ENCODE measurements at regions not wholly inside any gene's neighbourhood (a gene's known extent, or its start where the extent isn't known, plus 50 kb on each side); places are given as distances from the start of the nearest gene placed in this dataset.

DNA sequence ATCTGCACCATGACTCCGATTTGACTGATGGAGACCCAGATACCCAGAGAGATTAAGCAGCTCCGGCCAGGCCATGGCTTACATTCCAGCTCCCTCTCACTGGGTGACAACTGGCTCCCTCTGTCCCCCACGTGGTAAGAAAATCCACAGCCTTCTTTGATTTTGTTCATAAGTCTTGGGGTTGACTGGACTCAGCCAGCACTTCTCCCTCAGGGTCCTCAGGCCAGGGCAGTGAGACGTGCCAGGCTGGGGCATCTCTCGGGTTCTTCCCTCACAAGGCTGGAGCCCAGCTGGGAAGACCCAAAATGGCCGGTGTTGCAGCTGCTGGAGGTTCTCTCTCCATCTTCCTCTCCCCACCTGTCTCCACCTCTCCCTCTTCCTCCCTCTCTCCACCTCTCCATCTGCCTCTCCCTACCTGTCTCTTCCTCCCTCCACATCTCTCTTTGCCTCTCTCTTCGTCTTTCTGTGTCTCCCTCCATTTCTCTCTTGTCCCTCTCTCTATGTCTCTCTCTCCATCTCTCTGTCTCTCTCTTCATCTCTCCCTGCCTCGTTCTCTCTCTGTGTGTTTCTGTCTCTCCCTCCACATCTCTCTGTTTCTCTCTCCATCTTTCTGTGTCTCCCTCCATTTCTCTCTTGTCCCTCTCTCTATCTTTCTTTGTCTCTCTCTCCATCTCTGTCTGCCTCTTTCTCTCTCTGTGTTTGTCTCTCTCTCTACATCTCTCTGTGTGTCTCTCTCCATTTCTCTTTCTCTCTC is 105.3 kb downstream of the FOXL1 start:
- DNase-seq, result no peak

DNA sequence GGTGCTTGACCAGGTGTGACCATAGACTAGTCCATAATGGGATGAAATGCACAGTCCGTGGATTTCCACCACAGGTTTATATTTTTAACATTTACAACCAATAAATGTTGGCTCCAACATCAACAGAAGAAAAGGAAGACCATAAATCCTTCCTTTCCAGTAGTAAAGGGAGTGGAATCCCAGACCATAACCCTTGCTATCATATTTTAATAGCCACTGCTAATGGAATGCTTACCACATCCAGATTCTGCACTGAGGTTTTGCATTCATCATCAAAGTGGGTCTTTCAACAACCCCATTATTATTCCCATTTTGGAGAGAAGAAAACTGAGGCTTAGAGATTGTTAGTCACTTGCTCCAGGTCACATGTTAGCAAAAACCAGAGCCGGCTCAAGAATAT is 106.7 kb downstream of the FOXL1 start:
- no peak for DNase-seq

DNA sequence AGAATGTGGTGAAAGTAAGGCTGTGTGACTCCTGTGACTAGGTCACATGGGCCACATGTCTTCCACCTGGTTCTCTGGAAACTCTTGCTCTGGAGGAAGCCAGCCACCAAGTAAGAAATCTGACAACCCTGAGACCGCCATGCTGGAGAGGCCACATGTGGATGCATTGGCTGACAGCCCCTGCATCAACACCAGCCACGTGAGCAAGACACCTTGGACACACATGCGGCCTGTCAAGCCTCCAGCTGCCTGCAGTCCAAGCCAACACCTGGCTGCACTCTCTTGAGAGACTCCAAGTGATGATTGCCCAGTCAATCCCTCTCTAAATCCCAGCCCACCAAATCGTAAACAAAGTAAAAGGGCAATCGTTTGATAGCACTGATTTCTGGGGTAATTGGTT is 112.6 kb downstream of the FOXL1 start:
- no peak for DNase-seq

DNA sequence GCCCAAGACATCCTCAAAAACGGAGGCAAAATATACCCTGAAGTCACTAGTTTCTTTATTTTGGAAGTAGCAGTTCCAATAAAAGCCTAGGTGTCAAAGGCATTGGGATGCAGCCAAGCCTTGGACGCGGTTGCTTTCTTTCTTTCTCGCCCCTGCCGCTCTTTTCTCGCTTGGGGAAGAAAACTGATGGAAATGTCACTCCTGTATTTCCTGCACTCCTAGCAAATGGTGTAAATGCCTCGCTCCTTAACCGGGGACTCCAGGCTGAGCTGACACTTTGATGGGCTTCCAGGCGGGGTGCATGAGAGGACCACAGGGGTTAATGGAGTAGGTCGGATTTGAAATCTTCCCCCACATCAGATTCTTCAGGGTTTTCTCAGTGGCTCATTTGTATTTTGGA is 114.1 kb downstream of the FOXL1 start:
- DNase-seq, result no peak

DNA sequence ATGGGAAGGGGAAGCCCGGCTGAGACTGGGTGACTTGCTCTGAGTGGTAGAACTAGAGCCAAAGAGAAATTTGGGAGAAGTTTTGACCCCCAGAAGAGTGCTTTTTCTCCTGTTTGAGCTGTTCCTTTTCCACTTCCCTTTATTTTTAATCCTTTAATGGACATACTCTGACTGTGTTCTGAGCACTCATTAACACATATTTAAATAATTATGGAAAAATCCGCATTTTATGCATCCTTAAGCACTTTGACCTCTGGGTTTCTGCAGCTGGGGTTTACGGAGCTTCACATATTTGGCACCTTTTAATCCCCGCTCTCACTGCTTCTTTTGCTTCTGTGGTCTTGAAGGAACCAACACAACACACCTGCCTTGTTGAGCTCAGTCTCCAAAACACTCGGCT is 114.7 kb downstream of the FOXL1 start:
- no peak for DNase-seq

DNA sequence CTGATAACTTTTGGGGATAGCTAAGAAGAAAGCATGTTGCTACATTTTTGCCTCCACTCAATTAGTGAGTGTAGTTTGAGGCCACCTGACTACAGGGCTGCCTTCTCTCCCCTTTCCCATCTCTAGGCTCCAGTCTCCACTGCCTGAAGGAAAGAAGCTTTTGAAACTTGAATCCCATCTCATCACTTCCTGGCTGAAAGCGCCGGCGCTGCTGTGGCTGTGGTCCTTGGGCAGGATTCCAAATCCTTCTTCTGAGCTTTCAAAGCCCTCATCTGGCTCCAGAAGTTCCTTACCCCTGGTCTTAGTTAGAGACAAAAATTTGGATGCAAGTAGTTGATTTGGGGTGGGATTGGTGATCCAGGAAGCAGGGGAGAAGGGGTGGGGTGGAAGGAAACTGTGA is 119.4 kb downstream of the FOXL1 start:
- peak; percentile 58 for DNase-seq

DNA sequence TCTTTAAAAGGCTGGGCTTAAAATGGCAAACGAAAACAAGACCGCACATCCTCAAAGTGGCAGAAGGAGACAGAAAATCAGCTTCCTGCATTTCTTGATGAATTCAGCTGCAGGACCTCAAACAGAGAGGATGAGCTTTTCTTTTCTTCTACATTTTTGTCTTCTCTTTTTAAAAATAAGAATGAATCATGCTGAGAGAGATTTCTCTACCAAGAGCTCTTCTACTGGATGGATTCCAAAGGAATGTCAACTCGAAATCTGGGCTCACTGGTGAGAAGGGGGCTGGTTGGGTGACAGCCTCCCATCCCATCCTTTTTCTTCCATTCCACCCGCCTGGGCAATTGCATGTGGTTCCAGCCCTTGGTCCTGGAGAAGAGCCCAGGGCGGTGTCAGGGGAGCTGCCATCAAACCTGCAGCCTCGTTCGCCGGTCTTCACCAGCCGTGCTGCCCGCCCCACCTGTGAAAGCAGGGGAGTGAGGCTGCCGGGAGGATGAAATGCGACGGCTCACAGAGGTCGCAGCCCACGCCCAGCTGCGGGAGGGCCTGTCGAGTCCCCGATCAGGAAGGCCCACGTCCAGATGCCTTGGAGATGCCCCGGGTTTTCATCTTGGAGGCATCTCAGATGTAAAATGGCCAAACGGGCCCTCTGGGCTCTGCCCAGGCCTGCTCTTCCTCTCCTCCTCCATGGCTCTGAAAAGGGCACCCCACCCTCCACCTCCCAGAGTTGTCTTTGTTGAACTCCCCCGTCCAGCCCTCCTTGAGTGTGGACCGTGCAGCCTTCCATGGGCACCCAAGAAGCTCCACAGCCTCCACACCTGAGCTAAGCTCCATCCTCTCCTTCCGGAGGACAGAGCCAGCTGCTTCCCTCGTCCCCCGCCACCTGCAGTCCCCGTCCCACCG is 121.9 kb downstream of the FOXL1 start:
- DNase-seq, result no peak

DNA sequence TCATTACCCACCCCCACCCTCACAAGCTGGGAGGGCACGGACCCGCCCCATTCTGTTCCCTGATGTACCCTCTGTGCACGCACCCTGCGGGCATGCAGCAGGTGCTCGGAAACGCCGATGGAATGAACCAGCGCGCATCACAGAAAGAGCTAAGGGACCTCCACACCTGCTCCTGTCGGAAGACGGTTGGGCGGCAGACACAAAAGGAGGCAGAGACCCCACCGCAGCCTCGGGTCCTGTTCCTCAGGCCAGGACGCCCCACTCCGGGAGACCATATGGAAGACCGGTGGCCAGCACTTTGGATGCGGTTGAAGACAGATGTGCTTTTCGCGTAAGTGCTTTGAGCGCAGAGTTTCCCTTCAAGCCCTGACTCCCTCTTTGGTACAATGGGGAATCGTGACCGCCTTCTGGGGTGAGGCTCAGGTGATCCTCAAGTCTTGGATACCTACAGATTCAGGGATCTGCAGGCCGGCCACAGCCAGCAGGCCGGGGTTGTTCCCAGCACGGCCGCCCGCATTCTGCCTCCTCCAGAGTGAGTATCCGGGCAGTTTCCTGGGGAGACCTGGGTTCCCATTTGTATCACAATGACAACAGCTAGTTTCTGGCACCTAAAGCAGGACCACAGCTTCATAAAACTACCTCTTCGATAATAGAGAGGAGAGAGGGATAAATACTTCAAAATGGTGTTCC is 123.1 kb downstream of the FOXL1 start:
- DNase-seq, result no peak

DNA sequence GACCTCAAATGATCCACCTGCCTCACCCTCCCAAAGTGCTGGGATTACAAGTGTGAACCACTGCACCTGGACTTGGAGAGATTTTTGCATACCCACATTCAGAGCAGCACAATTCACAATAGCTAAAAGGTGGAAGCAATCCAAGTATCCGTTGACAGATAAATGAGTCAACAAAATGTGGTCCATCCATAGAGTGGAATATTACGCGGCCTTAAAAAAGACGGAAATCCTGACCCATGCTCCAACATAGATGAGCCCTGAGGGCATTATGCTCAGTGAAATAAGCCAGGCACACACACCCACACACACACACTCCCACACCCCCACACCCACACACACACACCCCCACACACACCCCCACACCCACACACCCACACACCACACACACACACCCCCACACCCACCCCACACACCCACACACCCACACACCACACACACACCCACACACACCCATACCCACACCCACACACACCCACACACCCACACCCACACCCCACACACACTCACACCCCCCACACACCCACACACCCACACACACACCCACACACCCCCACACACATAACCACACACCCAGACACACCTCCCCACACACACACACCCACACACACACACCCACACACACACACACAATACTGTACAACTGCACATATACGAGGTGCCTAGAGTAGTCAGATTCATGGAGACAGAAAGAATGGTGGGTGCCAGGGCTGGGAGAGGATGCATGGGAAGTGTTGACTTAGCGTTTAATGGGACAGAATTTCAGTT is 124.7 kb downstream of the FOXL1 start:
- no peak for DNase-seq

DNA sequence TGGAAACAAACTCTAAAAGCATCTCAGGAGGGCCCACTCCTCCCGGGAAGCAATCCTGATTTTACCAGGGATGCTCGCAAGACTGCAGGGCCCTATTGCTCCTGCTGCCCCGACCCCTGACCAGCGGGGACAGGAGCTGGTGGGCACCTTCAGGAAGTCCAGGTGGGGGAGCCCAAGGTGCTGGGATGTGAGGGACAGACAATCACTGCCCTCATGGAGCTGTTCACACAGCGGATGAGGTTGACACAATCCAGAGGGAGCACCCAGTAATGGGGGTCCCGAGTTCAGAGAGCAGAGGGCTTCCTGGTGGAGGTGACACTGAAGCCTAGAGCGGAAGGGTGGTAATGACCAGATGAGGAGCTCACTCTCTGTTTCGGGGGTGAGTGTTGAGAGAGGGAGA is 126.2 kb downstream of the FOXL1 start:
- DNase-seq, result no peak

DNA sequence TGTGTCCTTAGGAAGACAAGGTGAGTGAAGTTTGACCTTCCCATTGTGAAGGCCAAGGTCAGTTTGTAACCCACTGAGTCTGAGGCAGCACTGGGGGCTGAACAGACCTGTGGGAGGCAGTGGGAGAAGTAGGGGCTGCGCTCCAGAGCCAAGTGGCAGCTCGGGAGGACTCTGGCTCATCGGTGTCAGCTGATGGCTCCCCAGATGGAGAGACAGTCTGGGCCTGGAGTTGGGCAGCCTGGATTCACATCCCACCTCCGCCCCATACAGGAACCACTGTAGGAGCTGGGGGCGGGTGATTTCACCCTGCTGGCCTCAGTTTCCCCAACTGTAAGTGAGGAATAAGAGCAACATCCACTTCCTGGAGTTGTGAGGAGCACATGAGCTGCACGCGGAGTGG is 128.4 kb downstream of the FOXL1 start:
- DNase-seq, result no peak

DNA sequence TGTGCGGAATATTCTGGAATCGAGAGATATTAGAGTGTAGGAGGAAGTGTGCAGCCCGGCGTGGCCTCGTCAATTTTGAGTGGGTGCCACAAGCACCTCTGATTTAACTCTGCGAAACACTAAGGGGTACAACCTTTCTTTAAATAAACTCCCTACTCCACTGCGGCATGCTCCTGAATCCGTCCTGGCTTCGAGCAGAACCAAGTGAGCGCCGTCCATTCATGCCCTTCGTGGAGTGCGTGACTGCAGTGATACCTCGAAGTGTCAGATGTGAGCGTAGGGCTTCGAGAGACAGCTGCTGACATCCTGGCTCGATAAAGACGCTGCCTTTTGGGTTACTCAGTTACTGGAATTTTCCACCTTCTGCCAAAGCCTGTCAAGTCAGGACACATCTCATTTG is 128.8 kb downstream of the FOXL1 start:
- no peak for DNase-seq

DNA sequence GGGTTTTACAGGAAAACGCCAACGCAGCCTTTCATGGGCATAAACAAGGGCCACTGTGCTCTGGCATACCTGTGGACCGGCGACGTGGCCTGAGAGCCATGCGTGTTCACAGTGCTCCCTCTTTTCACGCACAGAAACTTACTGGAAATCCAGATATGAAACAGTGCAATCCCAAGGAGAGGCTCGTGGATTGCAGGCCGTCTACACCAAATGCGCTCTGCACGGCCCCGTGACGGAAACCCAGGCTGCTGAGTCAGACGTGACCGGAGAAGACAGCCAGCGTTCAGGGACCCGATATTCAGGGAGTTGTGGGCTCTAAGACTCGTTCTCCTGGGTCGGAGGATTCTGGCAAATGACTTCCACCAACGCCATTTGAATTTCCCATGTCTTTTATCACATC is 129.2 kb downstream of the FOXL1 start:
- no peak for DNase-seq

DNA sequence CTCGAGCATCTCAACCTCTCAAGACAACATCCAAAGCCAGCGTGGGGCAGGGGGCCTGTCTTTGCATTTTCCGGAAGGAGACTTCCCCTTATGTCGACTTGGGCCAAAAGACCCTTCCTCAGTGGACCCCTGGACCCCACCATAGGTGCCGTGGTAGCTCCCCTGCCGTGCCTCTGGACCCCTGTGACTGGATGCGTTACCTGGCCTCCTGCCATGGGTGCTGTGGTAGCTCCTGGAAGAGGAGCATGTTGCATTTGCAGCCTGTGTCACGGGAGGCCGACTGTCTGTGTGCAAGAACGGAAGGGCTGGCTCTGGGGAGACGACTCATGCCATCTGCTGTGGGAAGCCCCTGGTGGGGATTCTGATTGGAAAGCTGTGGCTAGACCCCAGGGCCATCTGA is 130.1 kb downstream of the FOXL1 start:
- no peak for DNase-seq

DNA sequence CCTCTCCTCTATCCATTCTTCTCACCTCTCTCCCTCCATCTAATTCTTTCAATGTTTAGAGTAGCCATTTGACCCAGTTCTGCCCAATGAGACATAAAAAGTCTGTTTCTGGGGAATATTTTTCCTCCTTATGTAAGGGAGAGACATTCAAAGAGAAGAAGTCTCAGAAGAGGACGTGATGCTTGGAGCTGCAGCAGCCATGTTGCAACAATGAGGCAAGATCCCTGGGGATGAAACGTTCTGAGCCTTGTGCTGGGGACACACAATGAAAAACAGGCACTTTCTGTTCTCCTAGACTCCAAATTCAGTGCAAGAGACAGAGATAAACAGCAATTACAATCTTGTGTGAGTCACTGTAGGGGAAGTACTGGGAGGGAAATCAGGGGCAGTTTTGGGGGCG is 130.8 kb downstream of the FOXL1 start:
- DNase-seq, result no peak

DNA sequence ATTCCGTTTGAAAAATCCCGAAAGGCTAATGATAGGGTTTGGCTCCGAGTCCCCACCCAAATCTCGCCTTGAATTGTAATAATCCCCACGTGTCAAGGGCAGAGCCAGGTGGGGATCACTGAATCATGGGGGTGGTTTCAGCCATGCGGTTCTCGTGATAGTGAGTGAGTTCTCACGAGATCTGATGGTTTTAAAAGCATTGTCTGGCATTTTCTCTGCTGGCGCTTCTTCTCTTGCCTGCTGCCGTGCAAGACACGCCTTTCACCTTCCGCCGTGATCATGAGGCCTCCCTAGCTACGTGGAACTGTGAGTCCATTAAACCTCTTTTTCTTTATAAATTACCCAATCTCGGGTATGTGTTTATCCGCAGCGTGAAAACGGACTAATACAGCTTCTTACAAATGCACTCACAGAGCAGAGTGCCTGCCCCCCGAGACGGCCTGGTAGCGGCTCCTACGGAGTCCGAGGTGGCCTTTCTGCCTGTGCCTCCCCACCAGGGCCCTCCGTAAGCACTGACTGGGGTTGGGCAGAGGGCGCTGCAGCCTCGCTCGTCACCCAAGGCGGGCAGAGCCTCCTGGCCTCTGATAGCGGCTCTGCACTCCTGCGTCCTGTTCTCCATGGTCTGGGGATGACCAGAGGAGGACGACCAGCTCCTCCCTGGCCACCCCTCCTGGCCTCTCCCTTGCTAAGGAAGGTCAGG is 131.7 kb downstream of the FOXL1 start:
- DNase-seq, result no peak

DNA sequence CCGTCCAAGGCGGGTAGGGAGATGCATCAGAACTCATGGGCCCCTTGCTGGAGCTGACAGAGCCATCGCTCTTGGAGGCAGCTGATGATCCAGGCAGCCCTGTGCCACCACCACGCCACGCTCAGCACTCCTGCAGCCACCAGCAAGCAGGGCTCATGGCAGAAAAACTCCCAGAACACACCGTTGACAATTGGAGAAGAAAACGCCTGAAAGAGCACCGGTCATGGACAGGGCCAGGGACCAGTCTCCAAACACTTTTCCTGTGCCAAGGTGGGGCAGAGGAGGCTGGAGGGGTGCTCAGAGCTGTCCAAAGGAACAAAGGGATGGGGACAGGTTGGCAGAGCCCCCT is 132.2 kb downstream of the FOXL1 start:
- DNase-seq, result no peak

DNA sequence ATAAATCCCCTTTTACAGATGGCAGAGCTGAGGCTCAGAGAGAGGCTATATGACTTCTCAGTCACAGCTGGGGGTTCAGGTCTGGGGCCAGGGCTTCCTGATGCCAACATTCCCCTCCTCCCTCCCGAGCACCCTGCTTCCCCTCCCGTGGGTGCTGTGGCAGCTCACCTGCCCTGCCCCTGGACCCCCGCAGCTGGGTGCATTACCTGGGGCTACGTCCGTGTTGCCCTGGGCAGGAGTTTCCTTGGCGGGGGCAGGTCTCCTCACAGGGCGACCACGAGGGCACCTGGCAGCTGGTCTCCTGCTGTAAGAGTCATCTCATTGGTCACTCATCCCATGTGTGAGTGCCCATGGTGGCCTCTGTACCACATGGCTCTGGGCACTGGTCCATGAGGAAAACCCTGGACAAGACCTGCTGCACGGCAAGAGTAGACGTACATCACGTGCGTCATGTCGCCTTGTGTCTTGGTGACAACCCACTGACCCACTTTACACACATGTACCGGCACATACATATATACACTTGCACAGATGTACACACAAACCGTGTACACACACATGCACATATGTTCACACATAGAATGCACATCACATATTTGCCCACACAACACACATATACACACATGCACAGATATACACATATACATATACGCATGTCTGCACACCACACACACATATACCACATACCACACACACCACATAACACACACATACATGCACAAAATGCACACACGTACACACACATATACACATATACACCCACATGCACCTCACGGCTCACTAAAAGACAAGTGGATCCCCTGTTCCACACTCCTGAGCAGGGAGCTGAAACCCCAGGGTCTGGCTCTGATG is 134.0 kb downstream of the FOXL1 start:
- DNase-seq, result no peak

DNA sequence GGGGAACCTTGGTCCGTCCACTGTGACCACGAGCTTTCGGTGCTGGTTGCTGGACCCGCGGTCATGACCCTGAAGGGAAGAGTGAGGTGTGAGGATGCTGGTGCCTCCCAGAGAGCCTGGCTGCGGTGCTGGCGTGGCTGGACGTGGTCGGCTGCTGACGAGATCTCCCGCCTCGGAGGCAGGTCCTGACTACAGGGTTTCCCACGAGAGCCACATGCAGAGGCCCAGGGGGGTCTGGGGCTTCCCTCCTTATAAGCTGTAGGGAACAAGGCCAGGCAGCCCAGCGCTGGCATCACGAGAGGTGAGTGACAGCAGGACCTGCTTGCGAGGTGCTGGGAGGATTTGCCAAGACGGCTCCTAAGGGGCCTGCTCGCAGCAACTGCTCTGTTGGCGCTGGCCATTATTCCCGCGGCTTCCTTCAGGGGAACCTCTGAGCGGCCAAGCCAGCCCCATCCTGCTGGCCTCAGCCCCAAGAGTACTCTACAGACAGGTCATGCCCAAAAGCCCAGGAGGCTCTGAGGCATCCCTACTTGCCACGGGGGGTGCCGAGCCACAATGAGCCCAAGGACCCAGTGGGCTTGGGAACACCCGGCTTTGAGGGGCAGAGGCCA is 134.8 kb downstream of the FOXL1 start:
- DNase-seq, result no peak

DNA sequence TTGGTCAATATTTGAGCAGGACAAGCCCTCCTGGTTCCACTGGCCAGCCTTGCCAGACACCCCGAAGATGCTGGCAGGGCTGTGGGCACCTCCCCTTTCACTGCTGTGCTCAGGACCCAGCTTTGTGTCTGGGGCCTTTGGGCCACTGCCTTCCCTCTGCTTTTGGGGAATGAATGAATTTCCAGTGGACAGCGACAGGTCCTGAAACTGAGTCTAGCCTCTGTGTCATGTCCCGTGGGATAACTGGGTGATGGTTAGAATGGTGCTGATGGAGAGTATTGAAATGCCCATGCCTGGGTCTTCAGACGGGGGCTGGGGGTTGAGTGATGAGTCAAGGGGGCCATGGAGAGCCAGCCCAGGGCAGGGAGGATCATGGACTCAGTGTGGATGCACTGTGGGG is 135.8 kb downstream of the FOXL1 start:
- DNase-seq, result no peak

DNA sequence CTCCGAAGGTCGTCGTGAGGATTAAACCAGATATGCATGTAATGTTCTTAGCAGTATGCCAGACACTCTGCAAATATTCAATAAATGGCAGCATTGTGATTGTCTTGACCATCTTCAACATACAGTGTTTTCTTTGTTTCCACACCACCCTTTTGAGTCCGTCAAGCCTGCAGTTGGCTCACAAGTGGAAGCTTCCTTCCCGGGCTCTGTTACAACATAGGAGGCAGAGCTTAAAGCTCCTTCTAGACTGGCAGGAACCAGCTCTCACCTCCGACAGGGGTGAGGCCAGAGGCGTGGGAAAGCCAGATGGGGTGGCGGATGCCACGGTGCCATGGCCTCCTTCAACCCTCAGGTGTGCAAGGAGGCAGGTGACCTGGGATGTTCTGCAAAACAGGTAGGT is 138.3 kb downstream of the FOXL1 start:
- no peak for DNase-seq
